Brain microvascular endothelial cell (primary cell): ENCODE measurements at regions not wholly inside any gene's neighbourhood (a gene's known extent, or its start where the extent isn't known, plus 50 kb on each side); places are given as distances from the start of the nearest gene placed in this dataset.

Source experiments
- DNase-seq: peaks from one replicate; pipeline ENCODE4 v3.0.0-alpha.2; 2020
- H3K27ac ChIP-seq: fragments of 250-450 bp; sonication (Bioruptor Pico); 2 replicates; pipeline ENCODE4 v1.5.1; 2020; ENCODE audit warnings: mild to moderate bottlenecking, moderate library complexity
- H3K27me3 ChIP-seq: fragments of 250-450 bp; sonication (Bioruptor Pico); replicated peaks from 2 replicates; pipeline ENCODE4 v1.5.1; 2020; ENCODE audit warnings: mild to moderate bottlenecking
- H3K36me3 ChIP-seq: fragments of 250-450 bp; sonication (Bioruptor Pico); replicated peaks from 2 replicates; pipeline ENCODE4 v1.5.1; 2020; ENCODE audit warnings: mild to moderate bottlenecking
- H3K4me3 ChIP-seq: 2 replicates; pipeline ENCODE4 v1.5.1; 2011; ENCODE audit warnings: low read depth, mild to moderate bottlenecking, control low read depth, low read length, moderate library complexity
- CTCF ChIP-seq: IDR thresholded peaks from 2 replicates; pipeline ENCODE4 v1.5.1; 2011; ENCODE audit warnings: low read depth, mild to moderate bottlenecking, moderate library complexity, low read length, control low read depth, inconsistent platforms; ENCODE audit errors: missing control alignments
- in situ Hi-C: cut with HindIII; loops from 2 replicates; pipeline ENCODE4 v1.10.0; 2017; ENCODE audit warnings: low sequenced_read_pairs, low pct_ligation_motif_present

DNA sequence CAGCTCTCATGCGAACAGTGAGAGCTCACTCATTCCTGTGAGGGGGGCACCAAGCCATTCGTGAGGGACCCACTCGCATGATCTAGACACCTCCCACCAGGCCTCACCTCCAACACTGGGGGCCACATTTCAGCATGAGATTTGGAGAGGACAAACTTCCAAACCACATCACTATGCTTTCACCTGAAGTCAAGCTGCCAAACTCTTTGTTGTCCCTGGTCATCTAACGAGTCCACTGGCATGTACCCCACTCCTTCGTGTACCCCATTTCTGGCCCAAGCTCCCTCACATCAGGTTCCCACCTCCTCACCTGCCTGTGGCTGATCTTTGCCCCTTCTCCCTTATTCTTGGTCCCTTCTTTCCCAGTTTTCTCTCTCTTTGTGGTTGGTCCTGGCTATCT, 198.9 kb downstream of the ADAMTS15 start:
- TF ChIP-seq CTCF: no peak
- no peak for DNase-seq
- in situ Hi-C loops: no loop called here
- no peak overlapping the region for H3K27ac ChIP-seq
- no peak overlapping the region for H3K4me3 ChIP-seq
- no peaks in the 10 kb centered on the region for H3K36me3 ChIP-seq
- no peaks in the 10 kb centered on the region for H3K27me3 ChIP-seq

DNA sequence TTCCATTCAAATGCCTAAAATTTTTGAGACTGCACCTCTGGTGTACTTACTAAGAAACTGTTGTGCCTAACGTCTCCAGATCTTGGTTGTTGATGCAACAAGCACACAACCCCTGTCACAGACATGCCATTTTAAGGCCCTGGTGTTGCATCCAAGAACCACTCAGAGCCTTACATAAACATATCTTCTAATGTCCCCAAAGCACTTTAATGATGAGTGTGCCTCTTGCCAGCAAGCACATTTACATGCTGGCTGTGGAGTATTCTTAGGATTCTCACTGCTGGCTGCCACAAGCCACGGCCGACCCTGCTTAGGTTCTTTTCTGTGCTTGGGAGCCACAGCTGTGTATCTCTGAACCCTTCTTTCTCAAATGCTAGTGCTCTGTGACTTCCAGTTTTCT, 201.4 kb downstream of the ADAMTS15 start:
- no peaks in the 10 kb centered on the region for H3K27me3 ChIP-seq
- DNase-seq: no peak
- no peak overlapping the region for H3K27ac ChIP-seq
- H3K36me3 ChIP-seq: no peaks in the 10 kb centered on the region
- TF ChIP-seq CTCF: no peak
- H3K4me3 ChIP-seq: no peak overlapping the region
- in situ Hi-C loops: no loop called here

DNA sequence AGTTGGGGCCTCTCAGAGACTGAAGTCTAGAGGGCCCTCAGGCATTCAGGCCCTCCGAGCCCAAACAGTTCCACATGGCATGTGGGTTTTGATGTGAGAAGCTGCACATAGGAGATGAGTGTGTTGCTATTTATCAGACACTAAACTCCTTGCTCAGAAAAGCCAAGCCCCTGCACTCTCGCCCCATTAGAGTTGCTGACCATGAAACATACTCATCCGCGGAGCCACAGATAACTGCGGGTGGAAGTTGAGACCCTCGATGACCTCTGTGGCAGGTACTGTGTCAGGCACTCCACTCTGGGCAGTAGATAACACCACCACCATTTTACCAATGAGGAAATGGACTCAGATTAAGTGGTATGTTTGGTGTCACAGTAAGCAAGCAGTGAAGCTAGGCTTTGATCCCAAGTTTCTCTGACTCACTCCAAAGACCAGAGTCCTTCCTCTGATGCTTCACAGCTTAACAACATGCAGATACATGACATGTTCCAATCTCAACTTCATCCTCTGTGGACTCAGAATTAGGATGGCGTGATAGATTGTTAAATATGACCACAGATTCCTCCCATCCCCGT, 202.1 kb downstream of the ADAMTS15 start:
- H3K27ac ChIP-seq: no peak overlapping the region
- no peak overlapping the region for H3K4me3 ChIP-seq
- no peak for TF ChIP-seq CTCF
- DNase-seq: no peak
- no peaks in the 10 kb centered on the region for H3K36me3 ChIP-seq
- H3K27me3 ChIP-seq: no peaks in the 10 kb centered on the region
- in situ Hi-C loops: no loop called here

DNA sequence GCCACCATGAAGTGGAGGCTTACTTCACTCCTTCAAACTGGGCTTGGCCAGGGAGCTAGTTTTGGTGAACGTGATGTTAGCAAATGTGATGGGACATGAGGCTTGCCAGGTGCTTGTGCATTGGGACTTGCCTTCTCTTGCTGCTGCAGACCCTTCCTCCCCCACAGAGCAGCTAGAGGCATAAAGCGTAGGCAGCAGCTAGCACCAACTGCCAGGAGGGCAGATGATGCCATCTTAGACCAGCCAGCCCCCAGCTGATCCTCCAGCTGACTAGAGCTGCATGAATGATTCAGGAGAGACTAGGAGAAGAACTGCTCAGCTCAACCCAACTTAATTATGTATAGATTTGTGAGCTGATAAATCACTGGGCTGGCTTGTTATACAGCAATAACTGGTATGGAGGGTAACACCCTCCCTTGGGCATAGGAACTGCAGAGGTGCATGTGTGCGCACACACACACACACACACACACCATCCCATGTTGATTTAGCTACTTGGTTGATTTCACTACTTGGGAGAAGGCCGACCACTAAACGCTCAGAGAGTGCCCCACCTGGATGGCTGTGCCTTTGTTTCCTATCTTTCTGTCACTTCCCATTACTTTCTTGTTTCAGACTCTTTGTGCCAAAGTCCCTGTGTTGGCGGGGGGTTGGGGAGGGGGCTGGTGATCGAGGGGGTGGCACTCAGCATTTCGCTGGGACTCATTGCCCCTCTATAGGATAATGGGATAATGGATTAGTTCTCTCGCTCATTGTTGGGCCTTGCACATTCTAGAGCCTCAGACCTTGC, 202.8 kb downstream of the ADAMTS15 start:
- in situ Hi-C loops: no loop called here
- no peak overlapping the region for H3K4me3 ChIP-seq
- no peak overlapping the region for H3K27ac ChIP-seq
- H3K36me3 ChIP-seq: no peaks in the 10 kb centered on the region
- H3K27me3 ChIP-seq: no peaks in the 10 kb centered on the region
- TF ChIP-seq CTCF: no peak
- no peak for DNase-seq

- DNase-seq: no peak
- Histone ChIP-seq H3K27ac (no peak overlapping the region), H3K4me3 (no peak overlapping the region), H3K27me3 (no peaks in the 10 kb centered on the region), H3K36me3 (no peaks in the 10 kb centered on the region)
- in situ Hi-C loops: no loop called here
- TF ChIP-seq CTCF: no peak
Observed at GRCh38 chr11:130652671-130653335, 204.4 kb downstream of the ADAMTS15 start.
